Heart left ventricle (tissue), 13 donors: ENCODE measurements at regions not wholly inside any gene's neighbourhood (a gene's known extent, or its start where the extent isn't known, plus 50 kb on each side); places are given as distances from the start of the nearest gene placed in this dataset.

Source experiments
- CTCF ChIP-seq, 12 donors: fragments of 200-600 bp; sonication (generic) in 4 of 12; IDR thresholded peaks; one replicate each; pipeline versions ENCODE4 v1.5.0 to v1.8.0; 2018 to 2022; ENCODE audit warnings: antibody characterized with exemption in 12 of 12, mild to moderate bottlenecking in 5 of 12
- POLR2A ChIP-seq, 2 donors: fragments of 450-650 bp; IDR thresholded peaks; one replicate each; pipeline ENCODE4 v1.6.1; 2017; ENCODE audit warnings: antibody characterized with exemption in 2 of 2, mild to moderate bottlenecking in 2 of 2, moderate library complexity in 2 of 2
- donor health status: ischemic (EF 13 %, LVEDD 7.1; RV severe dilation, severe dysfunction).
- donor health status: DM: no; HTN: yes; CAD: no.
- donor health status: DM: no; HTN: no; CAD: no.
- donor health status: ischemic (EF 25% LVEDD 6.9; RV normal size, moderate dysfunction).
- donor health status: ischemic (EF 25% LVEDD 5.7; RV mildly dilated, moderate dysfunction).
- donor health status: ischemic (EF 35%, LVEDD 5.7; RV mildly dilated, moderate dysfunction).
- donor health status: nonischemic (EF 11% LVEDD 7.7; RV severe dilation, severe dysfunction).
- donor health status: DM: yes; HTN: yes; CAD: no.
- donor health status: PGD.
- donor health status: ischemic (EF 29% LVEDD 5.4; RV normal size, mild dysfunction).
- donor health status: nonischemic (EF 23%, LVEDD 6.1; RV moderate dilation, normal function).

- TF ChIP-seq CTCF (IDR thresholded peaks at IDR 0.05) (no peak), POLR2A (IDR thresholded peaks at IDR 0.05) (no peak)
These were observed 342.9 kb upstream of the PLXNA2 start for GRCh38 chr1:208587110-208587509.
